Keratinocyte (primary cell): ENCODE measurements at regions not wholly inside any gene's neighbourhood (a gene's known extent, or its start where the extent isn't known, plus 50 kb on each side); places are given as distances from the start of the nearest gene placed in this dataset.

Experiments used
- DNase-seq: peaks from one replicate; pipeline ENCODE4 v3.0.0-alpha.2; 2011; ENCODE audit warnings: low read depth, missing footprints, low spot score
- FAIRE-seq: peaks from 2 replicates; lab custom pipeline; 2011; peaks lifted over from hg19 to GRCh38; lab: Jason Lieb, UNC
- H2AFZ ChIP-seq: 2 replicates; pipeline ENCODE4 v1.6.0; 2012; ENCODE audit warnings: low read length, control low read depth, inconsistent platforms; ENCODE audit not compliant: control insufficient read depth
- H3K27ac ChIP-seq: 2 replicates; pipeline ENCODE4 v1.5.1; 2011; ENCODE audit warnings: low read length; ENCODE audit not compliant: control insufficient read depth, insufficient read depth
- H3K27me3 ChIP-seq: 3 replicates; pipeline ENCODE4 v1.6.0; 2011; ENCODE audit warnings: low read length; ENCODE audit not compliant: control insufficient read depth, insufficient read depth; ENCODE audit errors: extremely low read depth
- H3K36me3 ChIP-seq, 2 experiments: 2 replicates in 1 of 2; 3 replicates in 1 of 2; pipeline ENCODE4 v1.5.1; 2011; ENCODE audit warnings: low read length in 2 of 2, mild to moderate bottlenecking in 1 of 2; ENCODE audit not compliant: control insufficient read depth in 2 of 2, insufficient read depth in 2 of 2; ENCODE audit errors: extremely low read depth in 1 of 2
- H3K4me1 ChIP-seq: 3 replicates; pipeline ENCODE4 v1.5.1; 2011; ENCODE audit warnings: low read length; ENCODE audit not compliant: control insufficient read depth, insufficient read depth; ENCODE audit errors: extremely low read depth
- H3K4me2 ChIP-seq: 3 replicates; pipeline ENCODE4 v1.6.0; 2011; ENCODE audit warnings: low read depth, low read length; ENCODE audit not compliant: control insufficient read depth, insufficient read depth; ENCODE audit errors: extremely low read depth
- H3K4me3 ChIP-seq, 3 experiments: fragments of 200-600 bp in 1 of 3; sonication (generic) in 1 of 3; 2 replicates in 2 of 3; 3 replicates in 1 of 3; pipeline ENCODE4 v1.5.1; 2011 to 2016; ENCODE audit warnings: low read length in 3 of 3, mild to moderate bottlenecking in 3 of 3, control low read depth in 2 of 3, inconsistent platforms in 1 of 3, low read depth in 1 of 3, mixed read lengths in 1 of 3, mixed run types in 1 of 3, moderate library complexity in 1 of 3; ENCODE audit not compliant: control insufficient read depth in 2 of 3, insufficient read depth in 2 of 3; ENCODE audit errors: extremely low read depth in 1 of 3
- H3K79me2 ChIP-seq: 2 replicates; pipeline ENCODE4 v1.6.0; 2012; ENCODE audit warnings: low read length; ENCODE audit not compliant: control insufficient read depth, insufficient read depth
- H3K9ac ChIP-seq: 3 replicates; pipeline ENCODE4 v1.6.0; 2011; ENCODE audit warnings: low read length; ENCODE audit not compliant: control insufficient read depth, insufficient read depth; ENCODE audit errors: extremely low read depth
- H3K9me1 ChIP-seq: 3 replicates; pipeline ENCODE4 v1.6.0; 2011; ENCODE audit warnings: low read length; ENCODE audit not compliant: control insufficient read depth, insufficient read depth; ENCODE audit errors: extremely low read depth
- H3K9me3 ChIP-seq: 2 replicates; pipeline ENCODE4 v1.5.1; 2012; ENCODE audit warnings: low read depth, low read length; ENCODE audit not compliant: control insufficient read depth
- H4K20me1 ChIP-seq: 3 replicates; pipeline ENCODE4 v1.6.0; 2011; ENCODE audit warnings: low read length; ENCODE audit not compliant: control insufficient read depth, insufficient read depth; ENCODE audit errors: extremely low read depth
- CTCF ChIP-seq, 3 experiments: IDR thresholded peaks in 1 of 3; conservative IDR thresholded peaks in 1 of 3; optimal IDR thresholded peaks in 1 of 3; 2 replicates in 2 of 3; 3 replicates in 1 of 3; pipeline versions ENCODE3 to v1.5.1; 2011; ENCODE audit warnings: low read length in 3 of 3, mild to moderate bottlenecking in 3 of 3, moderate library complexity in 2 of 3, control low read depth in 1 of 3, inconsistent platforms in 1 of 3; ENCODE audit not compliant: insufficient read depth in 2 of 3; ENCODE audit errors: extremely low read depth in 1 of 3
- EZH2 ChIP-seq: IDR thresholded peaks from one replicate; pipeline ENCODE4 v1.6.1; 2012; ENCODE audit warnings: inconsistent platforms, mild to moderate bottlenecking, low read length, moderate library complexity
- dilution Hi-C: fragments of 300-500 bp; cut with MboI; formaldehyde crosslinking; loops from one replicate; pipeline ENCODE4 v1.7.0; 2020; ENCODE audit warnings: low sequenced_read_pairs; ENCODE audit not compliant: extremely low pct_ligation_motif_present

GRCh38 chr13:104962411-104962810, 1573.1 kb downstream of the EFNB2 start:
- Histone ChIP-seq H4K20me1 (no peaks in the 10 kb centered on the region), H3K27me3 (no peaks in the 10 kb centered on the region), H3K9me3 (no peaks in the 10 kb centered on the region), H2AFZ (no peak overlapping the region), H3K4me1 (no peaks in the 10 kb centered on the region), H3K4me2 (no peak overlapping the region), H3K9ac (no peak overlapping the region), H3K36me3 (no peaks in the 10 kb centered on the region), H3K27ac (no peak overlapping the region), H3K4me3 (no peak overlapping the region), H3K9me1 (no peaks in the 10 kb centered on the region), H3K79me2 (no peaks in the 10 kb centered on the region)
- DNase-seq: no peak
- TF ChIP-seq EZH2 (no peak), CTCF (optimal IDR thresholded peaks at IDR 0.05 in 1 of 3, IDR thresholded peaks at IDR 0.05 in 1 of 3, conservative IDR thresholded peaks at IDR 0.05 in 1 of 3; ENCODE audit: extremely low read depth in 1 of 3, insufficient read depth in 2 of 3, low read length in 3 of 3) (no peak)
- no peak for FAIRE-seq
- dilution Hi-C loops: no loop called here

DNA sequence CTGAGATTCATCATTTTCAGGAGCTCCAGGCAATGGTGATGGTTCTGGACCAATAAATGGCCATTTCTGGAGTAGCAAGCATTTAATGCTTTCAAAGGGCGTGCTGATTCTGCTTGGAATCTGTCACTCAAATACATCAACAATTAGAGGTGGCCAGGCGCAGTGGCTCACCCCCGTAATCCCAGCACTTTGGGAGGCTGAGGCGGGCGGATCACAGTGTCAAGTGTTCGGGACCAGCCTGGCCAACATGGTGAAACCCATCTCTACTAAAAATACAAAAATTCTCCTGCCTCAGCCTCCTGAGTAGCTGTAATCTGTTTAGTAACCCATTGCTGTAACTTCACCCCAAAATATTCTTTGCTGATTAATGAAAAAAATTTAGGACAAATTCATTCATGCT, 1574.2 kb downstream of the EFNB2 start:
- Histone ChIP-seq H3K9me3 (no peaks in the 10 kb centered on the region), H3K4me1 (no peaks in the 10 kb centered on the region), H3K9me1 (no peaks in the 10 kb centered on the region), H3K4me2 (no peak overlapping the region), H4K20me1 (no peaks in the 10 kb centered on the region), H2AFZ (no peak overlapping the region), H3K27me3 (no peaks in the 10 kb centered on the region), H3K79me2 (no peaks in the 10 kb centered on the region), H3K9ac (no peak overlapping the region), H3K27ac (no peak overlapping the region), H3K4me3 (no peak overlapping the region), H3K36me3 (no peaks in the 10 kb centered on the region)
- no peak for FAIRE-seq
- no peak for DNase-seq
- dilution Hi-C loops: no loop called here
- no peak for TF ChIP-seq EZH2
- no peak for TF ChIP-seq CTCF (optimal IDR thresholded peaks at IDR 0.05 in 1 of 3, IDR thresholded peaks at IDR 0.05 in 1 of 3, conservative IDR thresholded peaks at IDR 0.05 in 1 of 3; ENCODE audit: extremely low read depth in 1 of 3, insufficient read depth in 2 of 3, low read length in 3 of 3)
